ENCODE measurements at regions not wholly inside any gene's neighbourhood (a gene's known extent, or its start where the extent isn't known, plus 50 kb on each side); places are given as distances from the start of the nearest gene placed in this dataset.

- H3K9ac ChIP-seq (ENCODE audit: insufficient read depth, low read length): no peak overlapping the region
- H4K20me1 ChIP-seq (ENCODE audit: control insufficient read depth, extremely low read depth, insufficient read depth, low read length): no peaks in the 10 kb centered on the region
- H2AFZ ChIP-seq (ENCODE audit: low read length): no peak overlapping the region
- H3K4me2 ChIP-seq (ENCODE audit: extremely low read depth, insufficient read depth, low read length): no peak overlapping the region
- no peaks in the 10 kb centered on the region for H3K9me3 ChIP-seq (ENCODE audit: control insufficient read depth, insufficient read depth, low read depth, low read length)
- TF ChIP-seq EZH2 (IDR thresholded peaks at IDR 0.05; ENCODE audit: low read length, missing control alignments): no peak
- TF ChIP-seq, protein P1, sequence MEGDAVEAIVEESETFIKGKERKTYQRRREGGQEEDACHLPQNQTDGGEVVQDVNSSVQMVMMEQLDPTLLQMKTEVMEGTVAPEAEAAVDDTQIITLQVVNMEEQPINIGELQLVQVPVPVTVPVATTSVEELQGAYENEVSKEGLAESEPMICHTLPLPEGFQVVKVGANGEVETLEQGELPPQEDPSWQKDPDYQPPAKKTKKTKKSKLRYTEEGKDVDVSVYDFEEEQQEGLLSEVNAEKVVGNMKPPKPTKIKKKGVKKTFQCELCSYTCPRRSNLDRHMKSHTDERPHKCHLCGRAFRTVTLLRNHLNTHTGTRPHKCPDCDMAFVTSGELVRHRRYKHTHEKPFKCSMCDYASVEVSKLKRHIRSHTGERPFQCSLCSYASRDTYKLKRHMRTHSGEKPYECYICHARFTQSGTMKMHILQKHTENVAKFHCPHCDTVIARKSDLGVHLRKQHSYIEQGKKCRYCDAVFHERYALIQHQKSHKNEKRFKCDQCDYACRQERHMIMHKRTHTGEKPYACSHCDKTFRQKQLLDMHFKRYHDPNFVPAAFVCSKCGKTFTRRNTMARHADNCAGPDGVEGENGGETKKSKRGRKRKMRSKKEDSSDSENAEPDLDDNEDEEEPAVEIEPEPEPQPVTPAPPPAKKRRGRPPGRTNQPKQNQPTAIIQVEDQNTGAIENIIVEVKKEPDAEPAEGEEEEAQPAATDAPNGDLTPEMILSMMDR (conservative IDR thresholded peaks at IDR 0.05 in 1 of 2, IDR thresholded peaks at IDR 0.05 in 1 of 2; ENCODE audit: low read depth in 1 of 2, low read length in 2 of 2): no peak
- no peaks in the 10 kb centered on the region for H3K4me1 ChIP-seq (ENCODE audit: control insufficient read depth, extremely low read depth, insufficient read depth, low read length)
- no peak for DNase-seq (ENCODE audit: low read depth in 2 of 2)
- no peaks in the 10 kb centered on the region for H3K36me3 ChIP-seq (ENCODE audit: control insufficient read depth, insufficient read depth, low read length)
- no peaks in the 10 kb centered on the region for H3K27me3 ChIP-seq (ENCODE audit: control insufficient read depth, insufficient read depth, low read length)
- H3K27ac ChIP-seq (ENCODE audit: insufficient read depth, low read length): no peak overlapping the region
- no peak overlapping the region for H3K4me3 ChIP-seq (replicated peaks in 1 of 4; ENCODE audit: control extremely low read depth in 1 of 4, insufficient read depth in 1 of 4, low read depth in 3 of 4, low read length in 4 of 4)
- no peaks in the 10 kb centered on the region for H3K79me2 ChIP-seq (ENCODE audit: control insufficient read depth, insufficient read depth, low read length)
Measured at GRCh38 chr3:162015856-162016255, 519.2 kb downstream of the OTOL1 start.

DNA sequence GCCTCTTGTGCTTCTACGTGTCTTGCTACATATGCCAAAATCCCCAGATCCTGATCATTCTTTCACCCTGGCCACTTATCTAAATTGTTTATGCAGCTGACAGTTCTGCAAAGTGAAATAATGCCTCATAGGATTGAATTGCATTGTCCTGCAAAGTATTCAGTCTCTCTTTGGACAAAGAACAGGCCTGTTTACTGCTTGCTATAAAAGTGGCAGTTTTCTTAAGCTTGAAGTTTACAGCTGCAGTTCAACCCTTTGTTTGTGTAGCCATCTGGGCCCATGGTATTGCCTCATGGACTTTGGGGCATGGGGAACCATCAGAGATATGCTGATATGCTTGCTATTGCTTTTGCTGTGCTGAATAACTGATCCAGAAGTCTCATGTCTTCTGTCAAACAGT is 523.2 kb downstream of the OTOL1 start:
- Histone ChIP-seq H3K9ac (ENCODE audit: insufficient read depth, low read length) (no peak overlapping the region), H3K36me3 (ENCODE audit: control insufficient read depth, insufficient read depth, low read length) (no peaks in the 10 kb centered on the region), H3K9me3 (ENCODE audit: control insufficient read depth, insufficient read depth, low read depth, low read length) (no peaks in the 10 kb centered on the region), H4K20me1 (ENCODE audit: control insufficient read depth, extremely low read depth, insufficient read depth, low read length) (no peaks in the 10 kb centered on the region), H3K4me2 (ENCODE audit: extremely low read depth, insufficient read depth, low read length) (no peak overlapping the region), H2AFZ (ENCODE audit: low read length) (no peak overlapping the region), H3K4me1 (ENCODE audit: control insufficient read depth, extremely low read depth, insufficient read depth, low read length) (no peaks in the 10 kb centered on the region), H3K27me3 (ENCODE audit: control insufficient read depth, insufficient read depth, low read length) (no peaks in the 10 kb centered on the region), H3K4me3 (replicated peaks in 1 of 4; ENCODE audit: control extremely low read depth in 1 of 4, insufficient read depth in 1 of 4, low read depth in 3 of 4, low read length in 4 of 4) (no peak overlapping the region), H3K27ac (ENCODE audit: insufficient read depth, low read length) (no peak overlapping the region), H3K79me2 (ENCODE audit: control insufficient read depth, insufficient read depth, low read length) (no peaks in the 10 kb centered on the region)
- peak in 1 of 2 donors; percentile 7 for DNase-seq (ENCODE audit: low read depth in 2 of 2)
- no peak for TF ChIP-seq EZH2 (IDR thresholded peaks at IDR 0.05; ENCODE audit: low read length, missing control alignments)

DNA sequence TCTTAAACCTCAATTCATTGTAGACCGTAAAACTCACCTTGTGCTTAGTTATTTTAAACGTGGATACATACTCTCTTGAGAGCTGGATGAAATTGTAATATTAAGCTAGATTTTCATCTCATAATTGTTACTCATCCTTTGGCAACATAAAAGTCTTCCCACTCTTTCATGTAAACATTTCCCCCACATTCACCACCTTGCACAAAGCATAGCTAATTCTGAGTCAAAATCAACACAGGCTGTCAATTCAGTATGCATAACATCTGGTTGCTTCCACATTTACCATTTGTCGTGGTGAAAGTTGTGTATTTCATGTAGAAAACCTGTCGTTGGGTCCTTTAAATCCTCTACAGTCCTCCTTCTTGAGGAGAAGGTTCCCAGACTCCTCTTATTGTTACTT is 524.6 kb downstream of the OTOL1 start:
- Histone ChIP-seq H3K4me1 (ENCODE audit: control insufficient read depth, extremely low read depth, insufficient read depth, low read length) (no peaks in the 10 kb centered on the region), H3K4me3 (replicated peaks in 1 of 4; ENCODE audit: control extremely low read depth in 1 of 4, insufficient read depth in 1 of 4, low read depth in 3 of 4, low read length in 4 of 4) (no peak overlapping the region), H3K27me3 (ENCODE audit: control insufficient read depth, insufficient read depth, low read length) (no peaks in the 10 kb centered on the region), H3K9me3 (ENCODE audit: control insufficient read depth, insufficient read depth, low read depth, low read length) (no peaks in the 10 kb centered on the region), H4K20me1 (ENCODE audit: control insufficient read depth, extremely low read depth, insufficient read depth, low read length) (no peaks in the 10 kb centered on the region), H3K4me2 (ENCODE audit: extremely low read depth, insufficient read depth, low read length) (no peak overlapping the region), H3K27ac (ENCODE audit: insufficient read depth, low read length) (no peak overlapping the region), H2AFZ (ENCODE audit: low read length) (no peak overlapping the region), H3K79me2 (ENCODE audit: control insufficient read depth, insufficient read depth, low read length) (no peaks in the 10 kb centered on the region), H3K9ac (ENCODE audit: insufficient read depth, low read length) (no peak overlapping the region), H3K36me3 (ENCODE audit: control insufficient read depth, insufficient read depth, low read length) (no peaks in the 10 kb centered on the region)
- no peak for DNase-seq (ENCODE audit: low read depth in 2 of 2)
- no peak for TF ChIP-seq EZH2 (IDR thresholded peaks at IDR 0.05; ENCODE audit: low read length, missing control alignments)
- TF ChIP-seq, protein P1 (conservative IDR thresholded peaks at IDR 0.05 in 1 of 2, IDR thresholded peaks at IDR 0.05 in 1 of 2; ENCODE audit: low read depth in 1 of 2, low read length in 2 of 2): no peak
